D721Med (cell line): ENCODE measurements at regions not wholly inside any gene's neighbourhood (a gene's known extent, or its start where the extent isn't known, plus 50 kb on each side); places are given as distances from the start of the nearest gene placed in this dataset.

Experiments used
- DNase-seq: peaks from one replicate; pipeline ENCODE4 v3.0.0; 2011; ENCODE audit warnings: low spot score; ENCODE audit not compliant: insufficient read length
- FAIRE-seq: peaks from 2 replicates; lab custom pipeline; 2011; peaks lifted over from hg19 to GRCh38; lab: Jason Lieb, UNC
- CTCF ChIP-seq: IDR thresholded peaks from 2 replicates; pipeline ENCODE4 v1.5.1; 2012; ENCODE audit warnings: mild to moderate bottlenecking, control low read depth; ENCODE audit not compliant: insufficient read depth; ENCODE audit errors: missing control alignments

GRCh38 chr5:74988273-74988983 lies 63.9 kb downstream of the GCNT4 start:
- DNase-seq, result no peak
- FAIRE-seq, result no peak
- TF ChIP-seq CTCF, result no peak

DNA sequence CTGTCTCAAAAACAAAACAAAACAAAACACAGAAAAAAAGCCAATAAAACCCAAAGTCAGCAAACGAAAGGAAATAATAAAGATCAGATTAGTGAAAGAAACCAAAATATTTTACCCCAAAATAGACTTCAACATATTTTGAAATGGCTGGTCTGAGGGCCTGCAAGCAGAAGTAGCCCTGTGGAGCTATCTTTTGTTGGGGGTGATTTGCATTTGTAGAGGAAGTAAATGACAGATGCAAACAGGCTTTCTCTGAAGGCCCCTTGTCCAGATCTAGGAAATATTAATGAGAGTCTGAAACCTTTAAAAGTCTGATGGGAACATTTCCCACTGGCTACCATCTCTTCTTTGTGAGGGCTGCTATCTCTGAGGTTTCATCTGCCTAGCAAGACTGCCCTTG lies 74.0 kb downstream of the GCNT4 start:
- TF ChIP-seq CTCF, result no peak
- DNase-seq (no peak), FAIRE-seq (no peak)

GRCh38 chr5:74977471-74977870 lies 74.9 kb downstream of the GCNT4 start:
- TF ChIP-seq CTCF, result no peak
- DNase-seq (no peak), FAIRE-seq (no peak)

GRCh38 chr5:74976651-74977050 lies 75.7 kb downstream of the GCNT4 start:
- DNase-seq (no peak), FAIRE-seq (no peak)
- no peak for TF ChIP-seq CTCF

DNA sequence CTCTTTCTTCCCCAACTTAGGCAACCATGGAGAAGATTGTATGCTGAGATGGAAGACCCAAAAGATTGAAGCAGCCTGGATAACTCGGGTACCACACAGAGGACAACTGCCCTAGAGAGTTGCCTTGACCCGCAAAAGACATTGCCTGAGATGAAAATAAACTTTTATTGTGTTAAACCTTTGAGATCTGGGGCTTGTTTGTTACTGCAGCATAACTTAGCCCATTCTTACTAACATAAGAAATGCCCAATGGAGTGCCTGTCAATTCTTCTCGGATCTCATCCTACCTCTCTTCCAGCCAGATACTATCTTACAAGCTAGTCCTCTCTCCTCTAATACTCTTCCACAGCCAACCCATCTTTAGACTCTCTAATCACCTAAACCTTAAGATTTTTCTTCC lies 76.8 kb downstream of the GCNT4 start:
- no peak for TF ChIP-seq CTCF
- FAIRE-seq (no peak), DNase-seq (no peak)

- TF ChIP-seq CTCF, result no peak
- FAIRE-seq (no peak), DNase-seq (no peak)
Measured at GRCh38 chr5:74974451-74975091, 77.8 kb downstream of the GCNT4 start.

DNA sequence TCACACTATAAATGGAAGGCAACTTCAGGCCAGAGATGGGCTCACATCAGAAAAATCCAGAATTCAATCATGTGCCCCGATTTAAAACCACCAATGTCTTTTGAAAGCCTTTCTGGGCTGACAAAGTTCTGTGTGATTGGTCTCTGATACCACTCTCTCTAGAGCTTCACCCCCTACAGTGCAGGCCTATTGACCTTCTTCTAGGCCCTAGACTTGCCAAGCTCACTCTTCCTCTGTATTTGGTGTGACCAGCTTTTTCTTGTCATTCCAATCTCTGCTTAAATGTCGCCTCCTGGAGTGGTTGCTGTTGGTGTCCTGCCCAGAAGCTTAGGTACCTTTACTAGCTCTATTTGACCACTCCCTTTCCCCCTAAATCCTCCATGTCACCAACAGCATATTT lies 78.7 kb downstream of the GCNT4 start:
- FAIRE-seq (no peak), DNase-seq (no peak)
- TF ChIP-seq CTCF, result no peak
